GM18951 (cell line): ENCODE measurements at regions not wholly inside any gene's neighbourhood (a gene's known extent, or its start where the extent isn't known, plus 50 kb on each side); places are given as distances from the start of the nearest gene placed in this dataset.

Experiments used
- POLR2A ChIP-seq: IDR thresholded peaks from 4 replicates; pipeline ENCODE4 v1.6.1; 2011; ENCODE audit warnings: mild to moderate bottlenecking; ENCODE audit not compliant: insufficient read length, insufficient read depth; ENCODE audit errors: extremely low read depth
- in situ Hi-C: fragments of 300-500 bp; cut with MboI; formaldehyde crosslinking; loops from one replicate; pipeline ENCODE4 v1.12.0; 2022; ENCODE audit warnings: low sequenced_read_pairs, mixed read lengths, inconsistent platforms; ENCODE audit not compliant: unreplicated experiment

- no peak for TF ChIP-seq POLR2A
- in situ Hi-C loops, result loop anchor here (25.0 kb wide), 1 partner anchor 356 kb away; no protein-coding TSS in a partner anchor
Measured at GRCh38 chr1:234731569-234732085, 121.6 kb upstream of the IRF2BP2 start.

- in situ Hi-C loops, result loop anchor here (25.0 kb wide), 1 partner anchor 356 kb away; no protein-coding TSS in a partner anchor
- TF ChIP-seq POLR2A, result no peak
Measured at GRCh38 chr1:234730770-234731568, 121.0 kb upstream of the IRF2BP2 start.

- in situ Hi-C loops, result loop anchor here (25.0 kb wide), 1 partner anchor 357 kb away; no protein-coding TSS in a partner anchor
- no peak for TF ChIP-seq POLR2A
Measured at GRCh38 chr1:234730475-234730769, 120.4 kb upstream of the IRF2BP2 start.

GRCh38 chr1:234729561-234730474 lies 119.8 kb upstream of the IRF2BP2 start:
- no peak for TF ChIP-seq POLR2A
- in situ Hi-C loops, result loop anchor here (25.0 kb wide), 1 partner anchor 357 kb away; no protein-coding TSS in a partner anchor

GRCh38 chr1:234728740-234729139 lies 118.8 kb upstream of the IRF2BP2 start:
- no peak for TF ChIP-seq POLR2A
- in situ Hi-C loops, result loop anchor here (25.0 kb wide), 1 partner anchor 359 kb away; no protein-coding TSS in a partner anchor

GRCh38 chr1:234727018-234727940 lies 117.3 kb upstream of the IRF2BP2 start:
- in situ Hi-C loops, result loop anchor here (25.0 kb wide), 1 partner anchor 360 kb away; no protein-coding TSS in a partner anchor
- no peak for TF ChIP-seq POLR2A

GRCh38 chr1:234726359-234726943 lies 116.5 kb upstream of the IRF2BP2 start:
- TF ChIP-seq POLR2A, result no peak
- in situ Hi-C loops, result loop anchor here (25.0 kb wide), 1 partner anchor 361 kb away; no protein-coding TSS in a partner anchor

GRCh38 chr1:234725177-234726132 lies 115.5 kb upstream of the IRF2BP2 start:
- in situ Hi-C loops, result loop anchor here (25.0 kb wide), 1 partner anchor 362 kb away; no protein-coding TSS in a partner anchor
- no peak for TF ChIP-seq POLR2A

- in situ Hi-C loops, result loop anchor here (25.0 kb wide), 1 partner anchor 363 kb away; no protein-coding TSS in a partner anchor
- TF ChIP-seq POLR2A, result no peak
Measured at GRCh38 chr1:234724516-234725176, 114.7 kb upstream of the IRF2BP2 start.

GRCh38 chr1:234722904-234723720 lies 113.1 kb upstream of the IRF2BP2 start:
- no peak for TF ChIP-seq POLR2A
- in situ Hi-C loops, result no loop called here

- no peak for TF ChIP-seq POLR2A
- in situ Hi-C loops, result no loop called here
Measured at GRCh38 chr1:234722270-234722704, 112.3 kb upstream of the IRF2BP2 start.
